ENCODE measurements at regions not wholly inside any gene's neighbourhood (a gene's known extent, or its start where the extent isn't known, plus 50 kb on each side); places are given as distances from the start of the nearest gene placed in this dataset.
"Not testable (repeated sequence)": the region's sequence is repeated elsewhere in the genome, so short reads cannot be mapped to it uniquely, and the experiment has no call there.

GRCh38 chr11:46176421-46176820 is 55.2 kb upstream of the PHF21A start:
- intact Hi-C loops (cut with DNase I) = no loop called here
- WGBS, 4 donors = 76 to 94% (median 89%) methylated on average over 2 to 4 of the region's 4 CpGs
- DNase-seq = no peak
- H3K27ac ChIP-seq = no peak overlapping the region
- H3K36me3 ChIP-seq (replicated peaks in 1 of 2) = no peaks in the 10 kb centered on the region
- H3K27me3 ChIP-seq = no peaks in the 10 kb centered on the region
- no peaks in the 10 kb centered on the region for H3K4me1 ChIP-seq (replicated peaks in 1 of 2)
- H3K9me3 ChIP-seq (replicated peaks in 1 of 3) = no peaks in the 10 kb centered on the region
- TF ChIP-seq CTCF (IDR thresholded peaks at IDR 0.05) (no peak), POLR2A (IDR thresholded peaks at IDR 0.05) (no peak)
- no peak overlapping the region for H3K4me3 ChIP-seq

DNA sequence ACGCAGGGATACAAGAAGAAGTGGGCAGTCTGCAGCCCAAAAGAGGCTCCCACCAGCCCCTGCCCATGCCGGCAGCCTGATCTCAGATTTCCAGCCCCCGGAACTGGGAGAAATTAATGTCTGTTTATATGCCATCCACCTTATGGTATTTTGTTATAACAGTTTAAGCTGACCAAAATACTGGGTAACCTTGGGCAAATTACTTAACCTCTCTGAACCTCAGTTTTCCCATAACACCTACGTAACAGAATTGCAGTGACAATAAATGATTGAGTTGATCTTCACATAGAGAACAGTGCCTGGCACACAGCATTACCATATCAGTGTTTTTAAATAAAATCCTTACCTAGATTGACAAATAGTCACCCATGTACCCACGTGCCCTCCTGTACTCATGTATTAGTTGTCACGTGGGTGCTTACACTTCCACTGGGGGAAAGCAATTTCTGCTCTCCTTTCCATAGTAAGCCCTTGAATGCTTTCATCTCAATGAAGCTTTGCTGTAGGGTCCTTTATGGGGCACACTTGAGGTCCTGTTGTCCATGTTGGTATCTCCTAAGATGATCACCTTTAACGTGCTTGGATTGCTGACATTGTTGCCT is 54.2 kb upstream of the PHF21A start:
- Histone ChIP-seq H3K27ac (no peak overlapping the region), H3K27me3 (no peaks in the 10 kb centered on the region), H3K9me3 (replicated peaks in 1 of 3) (no peaks in the 10 kb centered on the region), H3K4me3 (no peak overlapping the region), H3K36me3 (replicated peaks in 1 of 2) (no peaks in the 10 kb centered on the region), H3K4me1 (replicated peaks in 1 of 2) (no peaks in the 10 kb centered on the region)
- TF ChIP-seq CTCF (IDR thresholded peaks at IDR 0.05) = no peak
- TF ChIP-seq POLR2A (IDR thresholded peaks at IDR 0.05) = no peak
- WGBS, 4 donors = 79 to 85% (median 81%) methylated on average over 7 of the region's 7 CpGs
- intact Hi-C loops (cut with DNase I) = no loop called here
- DNase-seq = no peak

DNA sequence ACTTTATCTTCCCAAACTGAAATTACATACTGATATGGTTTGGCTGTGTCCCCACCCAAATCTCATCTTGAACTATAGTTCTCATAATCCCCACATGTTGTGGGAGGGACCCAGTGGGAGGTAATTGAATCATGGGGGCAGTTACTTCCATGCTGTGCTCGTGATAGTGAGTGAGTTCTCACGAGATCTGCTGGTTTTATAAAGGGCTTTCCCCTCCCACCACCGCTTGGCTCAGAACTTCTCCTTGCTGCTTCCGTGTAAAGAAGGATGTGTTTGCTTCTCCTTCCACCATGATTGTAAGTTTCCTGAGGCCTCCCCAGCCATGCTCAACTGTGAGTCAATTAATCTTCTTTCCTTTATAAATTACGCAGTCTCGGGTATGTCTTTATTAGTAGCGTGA is 50.4 kb upstream of the PHF21A start:
- not testable (repeated sequence) for DNase-seq, H3K27me3 ChIP-seq, H3K27ac ChIP-seq

More for the DNA sequence above, 50.4 kb upstream of the PHF21A start:
- H3K4me1 ChIP-seq (replicated peaks in 1 of 2); H3K4me3 ChIP-seq; H3K9me3 ChIP-seq (replicated peaks in 1 of 3); H3K36me3 ChIP-seq (replicated peaks in 1 of 2); intact Hi-C loops (cut with DNase I): not testable (repeated sequence)
- WGBS, 4 donors = 74 to 77% (median 76%) methylated on average over 7 of the region's 7 CpGs

All from adrenal gland (tissue), 9 donors.